Activated CD4-positive, alpha-beta memory T cell treated with anti-CD3 and anti-CD28 coated beads for 36 hours (primary cell): ENCODE measurements at regions not wholly inside any gene's neighbourhood (a gene's known extent, or its start where the extent isn't known, plus 50 kb on each side); places are given as distances from the start of the nearest gene placed in this dataset.

Source experiments
- CTCF ChIA-PET: fragments of 350-600 bp; sonication (Branson Sonifier 250); formaldehyde crosslinking; loops from one replicate; lab custom pipeline; 2021; ENCODE audit warnings: antibody characterized with exemption, inconsistent platforms; lab: Charles Lee
- POLR2A ChIA-PET: fragments of 350-600 bp; sonication (Branson Sonifier 250); formaldehyde crosslinking; loops from one replicate; lab custom pipeline; 2021; ENCODE audit warnings: antibody characterized with exemption; lab: Charles Lee
- DNase-seq: peaks from one replicate; pipeline ENCODE4 v3.0.0-alpha.2; 2020
- H3K27ac Mint-ChIP-seq: one replicate; pipeline ENCODE4 v1.8.0; 2021; ENCODE audit warnings: mixed read lengths
- H3K27me3 Mint-ChIP-seq: one replicate; pipeline ENCODE4 v1.8.0; 2021; ENCODE audit warnings: mixed read lengths
- H3K36me3 Mint-ChIP-seq: one replicate; pipeline ENCODE4 v1.8.0; 2021; ENCODE audit warnings: mixed read lengths
- H3K4me1 Mint-ChIP-seq: one replicate; pipeline ENCODE4 v1.8.0; 2021; ENCODE audit warnings: low read depth, mixed read lengths
- H3K4me3 Mint-ChIP-seq: one replicate; pipeline ENCODE4 v1.8.0; 2021; ENCODE audit warnings: mild to moderate bottlenecking, mixed read lengths
- H3K9me3 Mint-ChIP-seq: one replicate; pipeline ENCODE4 v1.8.0; 2021; ENCODE audit warnings: mixed read lengths
- intact Hi-C: fragments of 100-400 bp; cut with micrococcal nuclease; formaldehyde crosslinking; loops from one replicate; pipeline ENCODE4 v1.15.1; 2023

GRCh38 chr7:52980129-52980528 is 55.3 kb upstream of the POM121L12 start:
- Mint-ChIP-seq H3K9me3 (peaks cover 36% of the 10 kb centered on the region), H3K27me3 (no peaks in the 10 kb centered on the region), H3K4me1 (no peaks in the 10 kb centered on the region), H3K27ac (no peak overlapping the region), H3K4me3 (no peak overlapping the region), H3K36me3 (no peaks in the 10 kb centered on the region)
- ChIA-PET POLR2A (no interaction called here), CTCF (no interaction called here)
- DNase-seq = no peak
- intact Hi-C loops = no loop called here

DNA sequence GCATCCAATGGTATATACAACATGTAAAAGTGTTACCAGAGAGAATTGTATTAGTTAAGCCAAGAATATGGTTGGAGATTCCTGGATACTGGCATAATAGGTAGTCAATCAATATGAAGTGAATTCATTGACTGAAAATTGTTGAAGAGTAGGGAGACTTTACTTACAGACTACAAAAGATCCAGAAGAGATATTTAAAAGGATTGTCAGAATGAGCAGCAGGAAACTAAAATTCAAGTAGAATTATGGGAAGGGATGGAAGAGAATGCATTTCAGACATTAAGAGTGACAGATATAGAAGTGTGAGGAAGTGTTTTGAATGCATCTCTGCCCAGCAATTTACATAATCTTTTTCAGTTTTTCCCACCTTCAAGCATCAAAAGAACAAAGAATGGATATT is 62.3 kb upstream of the POM121L12 start:
- no peak for DNase-seq
- Mint-ChIP-seq H3K4me1 (no peaks in the 10 kb centered on the region), H3K27me3 (no peaks in the 10 kb centered on the region), H3K4me3 (no peak overlapping the region), H3K36me3 (no peaks in the 10 kb centered on the region), H3K27ac (no peak overlapping the region), H3K9me3 (peaks cover 27% of the 10 kb centered on the region)
- ChIA-PET CTCF (no interaction called here), POLR2A (no interaction called here)
- intact Hi-C loops = no loop called here

DNA sequence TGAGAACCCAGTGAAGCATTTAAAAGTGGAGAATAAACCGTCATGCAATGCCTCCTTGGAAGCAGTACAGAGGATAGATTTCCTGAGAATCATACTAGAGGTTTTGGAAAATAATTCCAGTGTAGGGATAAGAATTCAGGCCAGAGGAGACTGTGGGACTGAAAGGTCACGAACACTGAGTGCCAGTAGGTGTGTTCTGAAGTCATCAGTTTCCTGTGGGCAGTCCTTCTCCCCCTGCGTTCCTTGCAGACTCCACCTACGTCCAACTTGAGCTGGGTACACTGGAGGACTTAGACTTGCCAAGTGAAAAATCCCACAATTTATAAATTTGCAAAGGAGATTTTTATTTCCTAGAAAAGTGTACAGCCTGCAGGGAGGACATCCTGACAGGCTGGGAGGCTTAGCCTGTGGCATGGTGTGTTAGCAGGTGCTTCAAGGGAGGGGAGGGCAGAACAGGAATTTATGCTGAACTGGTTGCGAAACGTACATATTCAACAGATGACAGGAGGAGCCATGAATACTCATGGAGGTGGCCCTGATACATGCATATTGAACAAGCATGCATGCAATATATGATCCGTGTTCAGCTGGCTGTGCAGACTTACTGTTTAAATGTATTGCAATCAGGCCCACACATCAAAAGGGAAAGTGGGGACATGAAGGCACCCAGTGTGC is 72.9 kb upstream of the POM121L12 start:
- Mint-ChIP-seq H3K9me3 (peaks cover 21% of the 10 kb centered on the region), H3K27ac (no peak overlapping the region), H3K27me3 (no peaks in the 10 kb centered on the region), H3K4me1 (no peaks in the 10 kb centered on the region), H3K4me3 (no peak overlapping the region), H3K36me3 (no peaks in the 10 kb centered on the region)
- CTCF ChIA-PET = no interaction called here
- POLR2A ChIA-PET = no interaction called here
- no peak for DNase-seq
- intact Hi-C loops = no loop called here

DNA sequence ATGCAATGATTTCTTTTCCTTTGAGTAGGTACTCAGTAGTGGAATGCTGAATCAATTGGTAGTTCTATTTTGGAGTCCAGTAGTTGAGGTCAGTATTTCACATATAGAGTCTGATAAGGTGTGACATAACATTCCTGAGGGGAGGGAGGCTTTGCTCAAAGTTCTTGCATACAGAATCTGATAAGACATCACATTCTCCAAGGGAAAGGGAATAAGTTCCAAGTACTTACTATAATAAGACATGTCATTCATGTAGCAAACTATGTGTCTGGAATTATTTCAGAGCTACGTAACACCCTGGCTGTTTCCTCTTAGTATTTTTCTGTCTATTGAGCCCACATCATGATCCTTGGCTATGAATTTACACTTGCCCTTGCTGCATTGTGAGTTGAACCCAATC is 74.3 kb upstream of the POM121L12 start:
- no peaks in the 10 kb centered on the region for H3K36me3 Mint-ChIP-seq
- no peaks in the 10 kb centered on the region for H3K4me1 Mint-ChIP-seq
- DNase-seq = no peak
- no peaks in the 10 kb centered on the region for H3K27me3 Mint-ChIP-seq
- intact Hi-C loops = no loop called here
- H3K27ac Mint-ChIP-seq = no peak overlapping the region
- POLR2A ChIA-PET = no interaction called here
- H3K9me3 Mint-ChIP-seq = peaks cover 25% of the 10 kb centered on the region
- H3K4me3 Mint-ChIP-seq = no peak overlapping the region
- CTCF ChIA-PET = no interaction called here

GRCh38 chr7:52959878-52960660 is 75.4 kb upstream of the POM121L12 start:
- H3K9me3 Mint-ChIP-seq = peaks cover 22% of the 10 kb centered on the region
- no peaks in the 10 kb centered on the region for H3K4me1 Mint-ChIP-seq
- no peak overlapping the region for H3K27ac Mint-ChIP-seq
- intact Hi-C loops = no loop called here
- H3K36me3 Mint-ChIP-seq = no peaks in the 10 kb centered on the region
- H3K27me3 Mint-ChIP-seq = no peaks in the 10 kb centered on the region
- H3K4me3 Mint-ChIP-seq = no peak overlapping the region
- CTCF ChIA-PET = no interaction called here
- DNase-seq = no peak
- POLR2A ChIA-PET = no interaction called here

DNA sequence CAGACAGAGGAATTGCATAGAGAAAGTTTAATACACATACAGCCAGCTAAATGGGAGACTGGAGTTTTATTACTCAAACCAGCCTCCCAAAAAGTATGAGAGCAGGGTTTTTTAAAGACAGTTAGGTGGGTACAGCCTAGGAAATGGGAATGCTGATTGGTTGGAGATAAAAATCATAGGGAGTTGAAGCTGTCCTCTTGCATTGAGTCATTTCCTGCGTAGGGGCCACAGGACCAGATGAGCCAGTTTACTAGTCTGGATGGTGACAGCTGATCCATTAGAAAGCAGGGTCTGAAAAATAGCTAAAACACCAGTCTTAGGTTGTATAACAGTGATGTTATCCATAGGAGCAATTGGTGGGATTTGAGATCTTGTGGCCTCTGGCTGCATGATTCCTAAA is 76.1 kb upstream of the POM121L12 start:
- intact Hi-C loops = no loop called here
- Mint-ChIP-seq H3K4me1 (no peaks in the 10 kb centered on the region), H3K27me3 (no peaks in the 10 kb centered on the region), H3K36me3 (no peaks in the 10 kb centered on the region), H3K9me3 (peaks cover 22% of the 10 kb centered on the region), H3K27ac (no peak overlapping the region), H3K4me3 (no peak overlapping the region)
- ChIA-PET POLR2A (no interaction called here), CTCF (no interaction called here)
- DNase-seq = no peak

DNA sequence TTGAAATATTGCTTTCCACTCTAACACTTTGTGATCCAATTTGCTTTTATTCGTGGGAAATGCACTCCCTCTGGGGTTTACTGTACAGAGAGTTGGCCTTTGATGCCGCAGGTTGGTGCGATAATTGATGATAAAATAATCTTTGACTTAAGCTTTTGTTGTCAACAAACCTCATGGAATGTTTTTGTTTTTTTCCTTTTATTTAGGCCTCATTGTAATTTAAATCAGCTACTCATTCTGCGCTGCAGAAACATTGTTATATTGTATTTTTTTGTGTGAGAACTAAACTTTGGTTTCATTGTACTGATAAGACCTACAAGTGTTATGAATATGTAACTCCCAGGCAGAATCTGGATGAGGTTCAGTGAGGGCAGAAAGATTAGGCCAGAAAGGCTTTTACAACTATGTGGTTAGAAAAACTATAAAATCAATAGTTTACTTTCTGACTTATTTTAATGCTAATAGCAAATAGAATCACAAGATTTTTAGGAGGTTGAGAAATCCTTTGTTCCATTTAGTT is 76.8 kb upstream of the POM121L12 start:
- H3K27me3 Mint-ChIP-seq = no peaks in the 10 kb centered on the region
- H3K9me3 Mint-ChIP-seq = peaks cover 20% of the 10 kb centered on the region

DNA sequence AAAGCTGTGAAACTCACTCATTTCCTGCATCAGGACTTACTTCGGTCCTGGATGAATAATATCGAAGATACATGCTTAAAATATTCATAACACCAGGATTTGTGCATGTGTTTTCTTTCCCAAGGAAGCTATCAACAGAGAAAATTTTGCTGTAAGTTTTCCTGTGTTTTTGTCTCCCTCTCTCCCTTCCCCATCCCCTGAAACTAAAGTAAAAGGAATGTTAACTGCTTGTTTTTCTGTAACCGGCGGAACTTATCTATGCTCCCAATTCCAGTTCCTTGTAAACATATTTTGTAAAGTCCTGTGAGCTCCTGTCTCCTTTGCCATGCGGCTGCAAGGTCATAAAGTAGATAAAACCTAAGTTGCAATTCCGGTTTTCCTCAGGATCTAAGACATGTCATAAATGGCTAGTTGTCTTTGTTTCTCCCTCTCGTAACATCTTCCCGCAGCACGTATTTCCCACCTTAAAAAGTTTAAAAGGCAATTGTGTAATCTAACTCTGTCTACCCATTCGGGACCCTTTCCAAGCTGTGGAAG is 79.0 kb upstream of the POM121L12 start:
- no peaks in the 10 kb centered on the region for H3K27me3 Mint-ChIP-seq
- intact Hi-C loops = no loop called here
- DNase-seq = no peak
- ChIA-PET POLR2A (no interaction called here), CTCF (no interaction called here)
- peaks cover 20% of the 10 kb centered on the region for H3K9me3 Mint-ChIP-seq
- no peaks in the 10 kb centered on the region for H3K36me3 Mint-ChIP-seq
- H3K27ac Mint-ChIP-seq = no peak overlapping the region
- no peak overlapping the region for H3K4me3 Mint-ChIP-seq
- no peaks in the 10 kb centered on the region for H3K4me1 Mint-ChIP-seq

More for the DNA sequence above, 76.8 kb upstream of the POM121L12 start:
- ChIA-PET CTCF (no interaction called here), POLR2A (no interaction called here)
- Mint-ChIP-seq H3K27ac (no peak overlapping the region), H3K36me3 (no peaks in the 10 kb centered on the region), H3K4me1 (no peaks in the 10 kb centered on the region), H3K4me3 (no peak overlapping the region)
- intact Hi-C loops = no loop called here
- no peak for DNase-seq

DNA sequence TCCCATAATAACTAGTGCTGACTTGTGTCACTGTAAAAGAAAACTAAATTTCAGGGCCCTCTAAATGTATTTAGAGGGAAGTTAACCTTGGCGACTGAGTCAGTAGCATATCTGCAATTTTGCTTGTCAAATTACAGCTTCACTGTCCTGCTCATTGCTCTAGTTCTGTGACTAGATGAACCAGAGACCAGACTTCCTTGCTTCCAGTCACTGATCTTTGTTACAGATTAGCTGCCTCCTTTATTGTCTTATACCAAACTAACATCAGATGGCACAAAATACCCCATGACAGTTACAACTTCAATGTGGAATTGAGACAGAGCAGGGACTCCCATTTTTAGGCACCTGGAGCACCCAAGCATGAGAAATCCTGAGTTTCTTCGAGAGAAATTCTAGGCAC is 79.9 kb upstream of the POM121L12 start:
- DNase-seq = no peak
- Mint-ChIP-seq H3K4me3 (no peak overlapping the region), H3K9me3 (peaks cover 20% of the 10 kb centered on the region), H3K36me3 (no peaks in the 10 kb centered on the region), H3K27ac (no peak overlapping the region), H3K27me3 (no peaks in the 10 kb centered on the region), H3K4me1 (no peaks in the 10 kb centered on the region)
- CTCF ChIA-PET = no interaction called here
- intact Hi-C loops = no loop called here
- POLR2A ChIA-PET = no interaction called here

- ChIA-PET CTCF (no interaction called here), POLR2A (no interaction called here)
- Mint-ChIP-seq H3K27ac (no peak overlapping the region), H3K4me3 (no peak overlapping the region), H3K9me3 (peaks cover 20% of the 10 kb centered on the region), H3K4me1 (no peaks in the 10 kb centered on the region), H3K36me3 (no peaks in the 10 kb centered on the region), H3K27me3 (no peaks in the 10 kb centered on the region)
- no peak for DNase-seq
- intact Hi-C loops = no loop called here
Observed at GRCh38 chr7:52944921-52945320, 90.5 kb upstream of the POM121L12 start.

GRCh38 chr7:52940481-52940880 is 95.0 kb upstream of the POM121L12 start:
- CTCF ChIA-PET = no interaction called here
- H3K36me3 Mint-ChIP-seq = no peaks in the 10 kb centered on the region
- POLR2A ChIA-PET = no interaction called here
- H3K9me3 Mint-ChIP-seq = peaks cover 14% of the 10 kb centered on the region
- no peaks in the 10 kb centered on the region for H3K4me1 Mint-ChIP-seq
- DNase-seq = no peak
- no peak overlapping the region for H3K4me3 Mint-ChIP-seq
- intact Hi-C loops = no loop called here
- H3K27ac Mint-ChIP-seq = no peak overlapping the region
- H3K27me3 Mint-ChIP-seq = no peaks in the 10 kb centered on the region

- Mint-ChIP-seq H3K4me1 (no peaks in the 10 kb centered on the region), H3K36me3 (no peaks in the 10 kb centered on the region), H3K27ac (no peak overlapping the region), H3K27me3 (no peaks in the 10 kb centered on the region), H3K4me3 (no peak overlapping the region), H3K9me3 (peaks cover 25% of the 10 kb centered on the region)
- intact Hi-C loops = no loop called here
- POLR2A ChIA-PET = no interaction called here
- DNase-seq = no peak
- CTCF ChIA-PET = no interaction called here
Observed at GRCh38 chr7:52938455-52939133, 96.8 kb upstream of the POM121L12 start.
